IPS-NIHi7 (cell line): ENCODE measurements at regions not wholly inside any gene's neighbourhood (a gene's known extent, or its start where the extent isn't known, plus 50 kb on each side); places are given as distances from the start of the nearest gene placed in this dataset.

Experiments used
- DNase-seq: peaks from one replicate; pipeline ENCODE4 v3.0.0; 2012; ENCODE audit warnings: mixed read lengths; ENCODE audit errors: extremely low spot score

DNA sequence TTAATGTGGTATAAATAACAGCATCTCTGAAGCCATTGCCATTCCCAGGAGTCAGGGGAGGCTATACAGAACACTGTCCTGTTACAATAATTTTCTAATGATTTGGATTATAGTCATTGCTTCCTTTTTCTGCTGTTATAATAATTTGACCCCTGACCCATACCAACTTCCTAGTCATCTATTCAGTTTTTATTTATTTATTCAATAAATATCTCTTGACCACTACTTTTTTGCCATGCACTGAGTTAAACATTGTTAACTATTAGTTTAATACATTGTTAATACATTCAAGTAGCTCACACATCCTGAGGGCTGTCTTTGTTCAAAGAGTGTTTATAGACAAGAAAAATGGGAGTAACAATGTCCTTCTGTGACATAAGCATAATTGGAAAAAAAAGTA, 235.5 kb upstream of the MEOX2 start:
- no peak for DNase-seq

DNA sequence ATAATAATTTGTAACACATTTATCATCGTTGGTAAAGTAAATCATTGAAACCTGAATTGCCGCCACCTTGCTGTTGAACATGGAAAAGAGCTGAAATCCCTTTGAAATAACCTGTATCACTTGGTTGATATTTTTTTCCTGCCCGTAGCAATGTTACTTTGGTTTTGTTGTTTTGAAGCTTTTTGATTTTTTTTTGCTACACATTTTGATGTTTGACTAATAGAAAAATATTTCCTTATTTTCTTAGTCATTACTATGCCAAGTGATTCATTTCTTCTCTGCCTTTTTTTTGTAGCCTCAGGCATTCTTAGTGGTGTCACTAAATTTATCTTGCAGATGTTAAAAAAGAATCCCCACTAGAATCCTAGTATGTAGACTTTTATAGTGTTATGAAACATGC, 235.1 kb upstream of the MEOX2 start:
- no peak for DNase-seq

DNA sequence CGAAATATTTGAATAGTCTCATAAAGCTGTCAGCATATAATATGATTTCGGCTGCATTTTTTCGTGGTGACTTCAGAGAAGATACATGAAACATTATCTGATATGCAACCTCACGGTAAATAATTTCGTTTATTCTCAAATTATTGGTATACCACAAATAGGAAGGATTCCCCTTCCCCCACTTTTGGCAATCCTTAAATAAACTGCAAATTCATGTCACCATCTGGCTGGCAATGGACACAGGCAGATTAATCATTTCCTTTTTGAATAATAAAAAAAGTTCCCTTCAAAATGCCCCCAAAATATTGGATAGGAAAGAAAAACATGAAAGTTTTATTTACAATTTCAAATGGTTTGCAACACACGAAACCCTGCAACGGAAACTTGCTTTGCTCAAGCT, 234.5 kb upstream of the MEOX2 start:
- DNase-seq, result no peak

DNA sequence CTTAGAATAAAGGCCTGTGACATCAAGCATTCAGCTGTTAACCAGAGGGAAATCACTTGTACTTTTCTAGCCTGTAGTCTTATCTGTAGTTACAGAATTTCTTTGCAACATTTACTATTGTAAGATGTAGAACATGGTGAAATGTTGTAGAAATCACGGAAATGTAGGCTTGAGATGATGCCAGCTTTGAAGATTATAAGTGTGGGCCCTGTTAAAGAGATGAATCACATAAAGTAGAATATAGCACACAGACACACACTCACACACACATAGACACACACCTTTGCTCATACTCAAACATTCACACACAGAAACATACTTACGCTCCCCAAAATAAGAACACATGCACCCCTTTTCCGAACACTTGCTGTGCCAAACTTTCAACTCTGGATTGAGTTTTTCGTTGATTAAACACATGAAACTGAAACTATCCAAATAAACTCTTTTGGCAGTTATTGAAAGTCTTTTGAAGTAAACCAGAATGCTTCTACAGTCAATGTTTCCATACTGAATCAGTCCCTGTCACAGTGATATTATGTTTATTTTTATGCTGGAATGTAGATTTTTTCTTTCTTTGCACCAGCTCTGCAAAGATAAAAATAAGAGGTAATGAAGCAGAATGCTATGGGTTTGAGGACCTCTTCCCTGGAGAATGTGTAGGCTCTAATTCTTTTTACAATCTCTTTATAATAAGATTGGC, 230.3 kb upstream of the MEOX2 start:
- DNase-seq, result no peak

DNA sequence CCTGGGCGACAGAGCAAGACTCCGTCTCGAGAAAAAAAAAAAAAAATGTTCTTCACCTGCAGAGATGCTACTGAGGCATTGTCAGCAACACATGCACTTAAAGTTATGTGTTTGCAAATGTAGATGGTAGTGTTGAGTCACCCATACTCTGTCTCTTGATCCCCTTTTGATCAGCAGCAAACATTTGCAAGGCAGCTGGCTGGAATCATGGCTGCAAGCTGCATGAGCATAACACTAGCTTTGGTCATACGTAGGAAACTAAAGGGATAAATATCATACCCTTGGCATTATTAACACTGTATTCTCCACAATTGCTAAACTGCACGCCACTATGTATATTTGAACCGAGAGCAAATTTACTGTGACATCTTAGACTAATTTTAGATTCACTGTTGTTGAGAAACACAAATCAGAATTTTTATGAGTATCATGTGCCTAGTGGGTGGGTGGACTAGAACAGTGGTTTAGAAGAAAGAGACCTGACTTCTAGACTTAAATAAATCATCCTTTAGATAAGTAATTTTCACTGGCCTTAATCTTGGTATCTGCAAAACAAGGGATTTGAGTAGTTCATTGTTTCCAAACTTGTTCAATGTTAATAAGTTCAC, 229.3 kb upstream of the MEOX2 start:
- no peak for DNase-seq

DNA sequence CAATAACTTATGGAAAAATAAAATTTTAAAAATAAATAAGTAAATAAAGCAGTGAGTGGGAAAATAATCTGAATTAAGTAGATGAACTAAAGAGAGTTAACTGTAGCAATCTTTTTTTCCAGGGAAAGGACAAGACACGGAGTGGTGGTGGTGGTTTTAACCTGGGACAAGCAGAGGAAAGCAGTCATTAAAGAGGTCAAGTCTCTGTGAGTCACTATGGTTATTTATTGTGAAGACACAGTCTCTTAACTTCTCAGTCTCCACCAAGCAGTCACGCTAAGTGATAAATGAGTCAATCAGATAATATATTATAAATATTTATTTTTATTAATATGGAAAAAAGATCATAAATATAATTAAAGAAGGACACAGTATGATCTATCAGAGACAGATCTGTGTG, 228.1 kb upstream of the MEOX2 start:
- no peak for DNase-seq

DNA sequence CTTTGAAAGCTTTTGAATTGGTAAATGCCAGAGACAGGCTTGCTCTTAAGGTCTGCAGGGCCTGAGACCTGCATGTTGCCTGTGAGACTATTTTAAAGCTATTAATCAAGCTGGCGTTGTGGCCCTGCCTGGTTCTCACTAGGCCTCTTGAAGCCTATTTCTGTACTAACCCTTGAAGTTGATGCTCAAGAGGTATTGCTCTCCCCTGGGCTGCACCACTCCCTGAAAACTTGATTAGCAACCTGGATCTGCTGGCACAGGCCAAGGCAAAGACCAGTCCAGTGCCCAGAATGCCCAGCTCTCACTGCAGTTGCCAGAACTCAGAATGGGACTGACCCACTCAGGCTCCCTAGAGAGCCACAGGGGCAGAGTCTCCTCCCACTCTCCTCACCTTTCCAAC, 220.0 kb upstream of the MEOX2 start:
- no peak for DNase-seq

DNA sequence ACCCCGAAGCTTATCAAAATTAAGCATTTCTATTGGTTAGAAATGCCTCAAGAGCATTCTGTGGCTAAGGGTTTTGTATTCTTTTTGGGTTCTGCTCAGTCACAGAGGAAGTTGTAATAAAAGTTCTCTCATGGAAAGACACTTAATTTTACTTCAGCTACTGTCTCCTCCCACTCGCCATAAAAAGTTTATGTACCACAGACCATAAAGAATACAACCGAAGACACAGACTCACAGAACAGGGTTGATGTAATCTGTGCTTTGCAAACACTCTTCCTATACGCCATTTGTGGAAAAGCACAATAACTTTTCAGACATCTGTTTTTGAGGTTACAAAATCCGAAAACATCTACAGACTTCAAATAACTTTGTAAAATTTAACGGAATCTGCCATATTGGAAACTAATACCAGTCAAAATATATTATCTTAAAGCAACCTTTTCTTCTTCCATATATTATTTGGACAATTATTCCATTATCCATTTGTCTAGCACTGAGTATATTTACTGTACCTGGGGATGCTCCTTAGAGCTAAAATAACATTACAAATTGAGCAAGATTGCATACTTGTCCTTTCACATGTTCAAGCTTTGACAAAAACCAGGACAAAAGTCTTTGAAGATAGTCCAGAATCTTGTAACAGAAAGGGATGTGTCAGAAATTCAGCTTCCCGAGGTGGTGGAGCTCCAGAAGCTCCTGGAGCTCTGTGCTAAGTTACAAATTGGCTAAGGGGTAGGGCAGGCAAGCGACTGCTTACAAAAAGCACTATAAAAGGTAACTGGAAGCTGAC, 219.0 kb upstream of the MEOX2 start:
- no peak for DNase-seq

DNA sequence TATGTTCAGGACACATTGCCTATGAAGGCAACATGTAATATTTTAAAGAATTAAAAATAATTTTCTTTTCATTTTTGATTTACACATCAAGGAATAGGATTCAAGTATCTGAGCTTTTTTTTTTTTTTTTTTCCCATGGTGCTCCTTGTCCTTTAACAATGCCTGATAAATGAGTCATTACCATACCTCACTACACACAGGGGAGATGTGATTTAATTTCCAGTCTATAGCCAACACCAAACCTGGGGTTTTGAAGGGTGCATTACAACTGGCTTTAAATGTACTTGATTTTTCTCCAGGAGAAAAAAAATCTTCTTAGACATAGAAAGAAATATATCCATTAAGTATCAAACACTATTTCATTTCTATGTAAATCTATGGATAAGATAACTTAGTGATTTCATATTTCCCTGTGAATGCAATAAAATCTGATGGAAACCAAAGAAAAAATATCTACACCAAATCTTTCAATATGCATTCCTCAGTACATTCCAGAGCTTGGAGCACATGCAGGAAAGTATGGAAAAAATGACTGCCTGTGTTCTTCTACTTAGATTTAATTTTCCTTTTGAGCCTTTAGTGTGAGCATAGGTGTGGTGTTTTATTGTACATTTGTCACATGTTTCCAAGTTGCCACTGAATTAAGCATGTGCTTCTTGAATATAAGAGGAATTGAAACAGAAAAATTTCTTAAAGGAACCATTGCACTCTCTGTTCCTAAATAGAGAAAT, 204.8 kb upstream of the MEOX2 start:
- DNase-seq, result no peak

DNA sequence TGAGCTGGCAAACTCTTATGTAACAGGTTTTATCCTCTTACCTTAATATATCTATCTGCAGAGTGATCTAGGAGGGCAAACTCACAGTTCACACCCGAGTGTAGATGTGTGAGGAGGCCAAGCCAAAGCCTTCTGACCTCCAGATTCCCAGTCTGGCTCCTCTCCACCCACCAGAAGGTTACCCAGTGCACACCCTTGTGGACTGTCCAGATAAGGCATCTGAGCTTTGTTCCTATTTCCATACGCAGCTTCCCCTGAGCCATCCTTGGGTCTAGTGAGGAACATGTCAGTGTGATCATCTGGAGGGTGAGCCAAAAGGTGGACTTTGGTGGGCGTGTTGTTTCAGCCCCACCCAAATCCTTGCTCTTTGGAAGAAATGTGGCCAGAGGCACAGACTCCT, 203.0 kb upstream of the MEOX2 start:
- DNase-seq, result peak; percentile 29

DNA sequence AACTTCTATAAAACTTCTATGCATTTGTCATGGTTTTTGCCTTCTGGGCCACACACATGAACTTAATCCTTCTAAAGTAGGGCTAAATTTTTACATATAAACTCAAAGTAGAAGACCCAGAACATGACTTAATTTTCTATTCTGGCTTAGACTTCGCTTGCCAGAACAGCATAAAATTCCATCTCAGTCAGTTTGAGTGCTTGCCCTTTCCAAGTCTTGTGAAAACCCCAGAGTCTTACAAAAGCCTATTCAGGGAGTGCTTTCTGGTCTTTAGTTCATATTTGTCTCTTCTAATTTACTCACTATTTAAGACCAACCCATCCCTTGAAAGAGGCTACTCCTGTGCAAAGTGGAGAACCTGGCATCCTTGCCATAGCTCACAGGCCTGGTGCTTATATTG, 201.6 kb upstream of the MEOX2 start:
- no peak for DNase-seq

DNA sequence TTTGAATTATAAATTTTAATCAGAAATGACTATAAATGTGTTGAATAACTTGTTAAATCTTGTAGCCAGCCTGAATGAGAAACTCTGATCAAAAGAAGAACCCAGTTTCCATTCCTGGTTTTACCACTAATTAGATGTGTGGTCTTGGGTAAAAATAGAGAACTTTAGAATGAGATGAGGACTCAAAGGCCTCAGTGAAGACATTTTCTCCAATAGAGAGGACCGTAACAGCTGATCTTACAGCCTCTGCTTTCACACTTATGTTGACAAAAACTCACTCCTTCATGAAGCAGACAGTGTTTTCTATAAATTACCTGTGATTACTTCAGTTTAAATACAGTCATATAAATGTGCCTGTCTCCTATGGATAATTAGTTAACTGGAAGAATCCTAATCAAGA, 200.1 kb upstream of the MEOX2 start:
- DNase-seq, result no peak

DNA sequence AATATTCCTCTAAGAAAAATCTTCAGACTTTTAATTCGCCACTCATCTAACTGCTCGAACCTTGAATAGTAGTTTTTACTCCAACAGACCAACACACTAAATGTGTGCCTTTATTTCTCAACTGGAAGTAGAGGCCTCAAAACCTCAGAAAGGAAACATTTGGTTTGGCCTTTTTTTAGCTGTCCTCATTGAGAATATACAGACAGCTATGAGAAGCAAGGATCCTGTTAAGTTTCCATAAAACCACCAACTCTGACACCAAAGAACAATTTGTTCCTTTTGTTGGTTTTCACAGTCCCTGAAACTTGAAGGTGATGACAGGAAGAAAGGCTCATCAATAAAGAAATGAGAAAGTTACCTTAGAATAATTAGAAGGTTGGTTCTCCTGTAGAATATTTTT, 199.2 kb upstream of the MEOX2 start:
- no peak for DNase-seq

DNA sequence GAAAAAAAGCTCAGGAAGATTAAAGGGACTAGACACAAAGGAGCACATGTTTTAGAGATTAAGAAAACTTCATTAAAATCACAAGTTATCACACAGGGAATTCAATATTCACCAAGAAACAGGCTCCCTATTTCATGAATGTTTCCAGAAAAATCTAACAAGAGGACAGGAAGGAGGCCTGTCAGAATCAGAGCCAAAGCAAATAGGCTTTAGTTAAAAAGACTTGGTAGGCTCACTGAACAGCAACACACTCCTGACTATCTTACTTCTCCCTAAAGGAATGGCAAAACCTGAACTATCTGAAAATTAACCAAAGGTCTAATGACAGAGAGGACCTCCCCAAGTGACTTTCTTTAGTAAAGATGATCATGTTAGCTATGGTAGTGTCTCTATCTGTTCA, 188.3 kb upstream of the MEOX2 start:
- no peak for DNase-seq

DNA sequence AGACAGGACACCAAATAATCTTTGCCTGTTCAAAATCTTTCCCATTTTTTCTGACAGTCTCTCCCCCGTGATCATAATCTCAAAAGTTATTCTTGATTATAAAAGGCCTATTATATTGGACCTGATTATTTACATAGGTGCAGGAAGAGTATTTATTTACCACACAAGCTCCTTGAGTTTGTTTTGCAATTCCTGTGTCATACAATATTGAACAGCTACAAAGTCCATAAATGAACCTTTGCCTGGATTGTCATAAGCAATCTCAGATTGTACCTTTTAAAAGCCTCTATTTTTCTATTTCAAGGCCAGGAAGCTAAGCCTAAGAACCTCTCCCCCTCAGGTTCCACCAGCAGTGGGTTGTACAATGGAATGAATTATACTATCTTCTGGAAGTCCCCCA, 183.9 kb upstream of the MEOX2 start:
- DNase-seq, result no peak

DNA sequence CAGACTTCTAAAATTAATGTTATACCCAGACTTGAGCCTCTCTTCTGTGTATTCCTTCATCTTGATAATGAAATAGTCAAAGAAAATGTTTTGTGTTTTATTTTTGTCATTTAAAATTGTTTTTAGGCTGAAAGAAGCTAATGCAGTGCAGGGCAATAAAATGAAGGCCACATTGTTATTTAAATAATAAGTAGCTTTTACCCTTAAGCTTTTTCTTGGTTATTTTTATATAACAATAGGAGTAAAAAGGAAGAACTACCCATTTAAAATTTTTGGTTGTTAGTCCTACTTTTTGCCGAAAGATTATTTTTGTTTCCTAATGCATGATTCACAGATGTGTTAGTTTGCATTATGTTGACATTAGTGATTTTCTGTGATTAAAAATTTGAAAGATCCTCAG, 181.0 kb upstream of the MEOX2 start:
- no peak for DNase-seq

DNA sequence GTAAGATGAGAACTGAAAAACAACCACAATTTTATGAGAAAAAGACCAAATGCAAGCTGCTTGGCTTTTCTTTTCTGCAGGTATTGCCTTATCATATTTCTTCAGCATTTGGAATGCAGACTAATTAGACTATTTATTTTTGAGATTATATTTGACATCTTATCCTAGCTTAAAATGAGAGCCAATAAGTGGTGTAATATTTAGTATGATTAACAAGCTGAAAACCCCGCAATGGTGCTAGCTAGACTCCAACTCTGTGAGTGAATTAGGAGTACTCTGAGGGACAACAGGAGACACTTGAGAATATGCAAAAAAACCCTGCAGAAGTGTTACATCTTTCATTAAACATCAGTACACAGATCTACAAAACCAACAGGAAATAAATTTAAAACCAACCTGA, 180.3 kb upstream of the MEOX2 start:
- no peak for DNase-seq

DNA sequence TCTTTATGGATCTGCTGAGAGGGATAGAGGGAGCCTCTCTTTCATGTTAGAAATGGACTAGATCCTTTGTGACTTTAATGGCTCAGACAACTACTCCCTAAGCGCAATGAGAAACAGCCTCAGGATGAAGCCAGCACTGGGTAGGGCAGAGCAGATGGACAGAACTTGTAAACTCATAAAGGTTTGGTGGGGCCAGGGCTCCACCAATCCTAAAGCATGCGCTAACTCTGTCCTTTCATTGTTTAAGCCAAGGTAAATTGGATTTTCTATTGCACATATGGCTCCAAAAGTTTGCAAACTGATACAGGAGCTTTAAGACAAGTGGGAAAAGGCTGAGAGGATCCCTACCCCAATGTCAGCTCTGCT, 178.1 kb upstream of the MEOX2 start:
- no peak for DNase-seq

DNA sequence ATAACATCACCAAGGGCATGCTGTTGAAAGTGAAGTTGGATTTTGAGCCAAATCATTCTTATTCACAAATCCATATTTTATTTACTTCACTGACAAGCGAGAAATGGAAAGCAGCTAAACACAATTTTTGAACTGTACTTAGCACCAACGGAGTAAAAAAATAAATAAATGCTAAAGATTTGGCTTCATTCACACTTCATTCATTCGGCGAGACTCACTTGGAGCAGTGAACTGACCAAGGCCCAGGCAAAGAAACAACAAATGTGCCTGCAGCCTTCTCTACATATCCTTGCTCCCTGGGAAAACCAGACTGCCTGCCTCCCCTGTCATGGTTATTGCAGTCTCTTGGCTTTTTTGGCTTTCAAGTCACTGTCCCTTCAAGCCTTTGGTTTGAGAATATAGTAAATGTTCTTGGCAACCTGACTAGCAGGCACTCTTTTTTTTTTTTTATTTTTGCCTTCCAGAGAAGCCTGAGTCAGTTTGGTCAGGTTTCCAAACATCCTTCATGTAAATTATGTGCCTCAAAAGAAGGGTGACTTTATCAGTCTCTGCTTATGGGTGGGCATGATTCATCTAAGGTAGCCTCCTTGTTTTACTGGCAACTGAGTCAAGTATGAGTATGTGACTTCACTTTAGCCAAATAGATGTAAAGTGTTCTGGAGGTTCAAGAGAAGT, 177.6 kb upstream of the MEOX2 start:
- no peak for DNase-seq

DNA sequence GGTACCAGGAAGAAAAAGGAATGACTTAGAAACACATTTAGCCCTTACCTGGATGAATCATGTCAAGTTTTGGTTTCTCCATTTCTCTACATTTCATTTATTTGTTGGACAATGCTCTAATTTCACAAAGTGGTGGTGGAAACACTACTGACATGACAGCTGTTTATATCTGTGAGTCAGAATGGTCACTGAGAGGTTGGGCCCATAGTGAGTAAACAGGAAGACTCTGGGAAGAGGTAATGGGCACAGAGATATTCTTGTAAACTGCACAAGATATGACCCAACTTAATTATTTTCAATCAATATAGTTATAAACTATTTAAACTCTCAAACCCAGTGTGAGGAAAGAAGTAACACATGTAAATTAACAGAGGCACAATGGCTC, 176.3 kb upstream of the MEOX2 start:
- DNase-seq, result no peak

DNA sequence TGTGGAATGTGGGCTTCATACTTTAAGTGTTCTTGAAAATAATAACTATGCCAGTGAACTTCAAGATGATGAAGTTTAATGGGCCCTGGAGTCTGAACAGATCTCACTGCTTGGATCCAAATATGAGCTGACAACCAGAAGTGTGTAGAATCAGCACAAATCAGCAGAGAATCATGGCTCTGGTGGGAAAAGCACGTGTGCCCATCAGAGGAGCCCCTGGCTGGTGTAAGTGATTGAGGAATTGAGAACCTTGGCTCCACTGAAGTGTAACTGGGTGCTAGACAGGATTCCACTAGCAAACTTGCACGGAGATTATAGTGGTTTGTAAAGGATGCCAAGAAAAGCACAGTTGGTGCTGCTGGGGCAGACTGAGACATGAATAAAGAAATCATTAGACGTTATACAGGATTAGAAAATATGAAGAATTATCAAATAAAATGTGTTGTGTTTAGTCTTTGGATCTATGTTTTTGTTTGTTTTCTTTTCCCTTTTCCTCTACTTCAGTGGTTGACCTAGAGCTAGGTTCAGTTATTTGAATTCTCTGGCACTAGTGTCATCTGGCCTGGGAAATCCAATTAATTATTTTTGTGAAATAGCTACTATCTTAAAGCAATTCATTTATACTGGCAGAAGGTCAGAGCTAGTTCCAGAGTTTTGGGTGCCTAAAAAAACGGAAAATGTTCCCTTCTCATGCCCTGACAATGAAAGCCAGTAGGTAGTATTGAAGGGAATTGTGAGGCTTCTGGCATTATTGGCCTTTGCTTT, 175.7 kb upstream of the MEOX2 start:
- no peak for DNase-seq
